HL-60 (cell line): ENCODE measurements at regions not wholly inside any gene's neighbourhood (a gene's known extent, or its start where the extent isn't known, plus 50 kb on each side); places are given as distances from the start of the nearest gene placed in this dataset.

Experiments
- DNase-seq, 2 experiments: peaks; one replicate each; pipeline ENCODE4 v3.0.0-alpha.2; 2010 to 2020; ENCODE audit warnings: low read depth in 1 of 2, low spot score in 1 of 2
- H3K27ac ChIP-seq: fragments of 250-450 bp; sonication (Bioruptor Pico); replicated peaks from 2 replicates; pipeline ENCODE4 v1.5.1; 2020; ENCODE audit warnings: mild to moderate bottlenecking, moderate library complexity
- H3K27me3 ChIP-seq: fragments of 250-450 bp; sonication (Bioruptor Pico); 2 replicates; pipeline ENCODE4 v1.5.1; 2021; ENCODE audit warnings: mild to moderate bottlenecking, moderate library complexity; ENCODE audit not compliant: insufficient read depth, poor library complexity, severe bottlenecking
- H3K4me3 ChIP-seq: replicated peaks from 2 replicates; pipeline ENCODE4 v1.5.1; 2011; ENCODE audit warnings: mild to moderate bottlenecking, control low read depth, low read length; ENCODE audit not compliant: insufficient read depth
- CTCF ChIP-seq: IDR thresholded peaks from one replicate; pipeline ENCODE4 v1.5.1; 2011; ENCODE audit warnings: low read length, control low read depth, inconsistent platforms; ENCODE audit not compliant: insufficient read depth
- GABPA ChIP-seq: IDR thresholded peaks from 2 replicates; pipeline ENCODE4 v1.6.1; 2012; ENCODE audit warnings: low read depth
- POLR2AphosphoS5 ChIP-seq: IDR thresholded peaks from 2 replicates; pipeline ENCODE4 v1.6.1; 2012; ENCODE audit warnings: low read depth
- REST ChIP-seq: IDR thresholded peaks from 2 replicates; pipeline ENCODE4 v1.6.1; 2012; ENCODE audit warnings: low read depth; ENCODE audit not compliant: insufficient replicate concordance
- SPI1 ChIP-seq: IDR thresholded peaks from 2 replicates; pipeline ENCODE4 v1.6.1; 2012; ENCODE audit warnings: low read depth, mild to moderate bottlenecking, borderline replicate concordance

- no peaks in the 10 kb centered on the region for H3K27me3 ChIP-seq
- H3K27ac ChIP-seq: no peak overlapping the region
- DNase-seq: no peak
- TF ChIP-seq REST: no peak
- H3K4me3 ChIP-seq: no peak overlapping the region
These were observed 279.9 kb upstream of the TARS1 start for GRCh38 chr5:33160871-33161270.

- TF ChIP-seq SPI1 (no peak), GABPA (no peak), REST (no peak)
- Histone ChIP-seq H3K27me3 (no peaks in the 10 kb centered on the region), H3K4me3 (no peak overlapping the region), H3K27ac (no peak overlapping the region)
- DNase-seq: no peak
These were observed 279.3 kb upstream of the TARS1 start for GRCh38 chr5:33161421-33161820.

GRCh38 chr5:33162057-33162456 lies 278.7 kb upstream of the TARS1 start:
- H3K27ac ChIP-seq: no peak overlapping the region
- no peak overlapping the region for H3K4me3 ChIP-seq
- no peak for TF ChIP-seq POLR2AphosphoS5
- no peak for TF ChIP-seq SPI1
- TF ChIP-seq REST: no peak
- TF ChIP-seq CTCF: no peak
- no peak for TF ChIP-seq GABPA
- DNase-seq: no peak
- no peaks in the 10 kb centered on the region for H3K27me3 ChIP-seq

- Histone ChIP-seq H3K4me3 (no peak overlapping the region), H3K27me3 (no peaks in the 10 kb centered on the region), H3K27ac (no peak overlapping the region)
- TF ChIP-seq SPI1 (no peak), POLR2AphosphoS5 (no peak), GABPA (no peak), CTCF (no peak), REST (no peak)
- no peak for DNase-seq
These were observed 274.2 kb upstream of the TARS1 start for GRCh38 chr5:33166522-33166921.
